ENCODE measurements at regions not wholly inside any gene's neighbourhood (a gene's known extent, or its start where the extent isn't known, plus 50 kb on each side); places are given as distances from the start of the nearest gene placed in this dataset.

GRCh38 chr1:221069986-221070385, 190.7 kb downstream of the HLX start:
- DNase-seq (ENCODE audit: low spot score) = no peak

- no peak for DNase-seq (ENCODE audit: low spot score)
Measured at GRCh38 chr1:221071777-221072176, 192.5 kb downstream of the HLX start.

- no peak for DNase-seq (ENCODE audit: low spot score)
Measured at GRCh38 chr1:221072214-221072613, 193.0 kb downstream of the HLX start.

GRCh38 chr1:221074332-221074731, 195.1 kb downstream of the HLX start:
- DNase-seq (ENCODE audit: low spot score) = no peak

- DNase-seq (ENCODE audit: low spot score) = no peak
Measured at GRCh38 chr1:221075911-221076310, 196.7 kb downstream of the HLX start.

GRCh38 chr1:221076391-221076811, 197.2 kb downstream of the HLX start:
- no peak for DNase-seq (ENCODE audit: low spot score)

GRCh38 chr1:221078260-221078965, 199.2 kb downstream of the HLX start:
- no peak for DNase-seq (ENCODE audit: low spot score)

GRCh38 chr1:221083902-221084301, 204.7 kb downstream of the HLX start:
- DNase-seq (ENCODE audit: low spot score) = no peak

- DNase-seq (ENCODE audit: low spot score) = no peak
Measured at GRCh38 chr1:221084681-221085080, 205.4 kb downstream of the HLX start.

GRCh38 chr1:221085701-221086375, 206.6 kb downstream of the HLX start:
- no peak for DNase-seq (ENCODE audit: low spot score)

GRCh38 chr1:221087919-221088318, 208.7 kb downstream of the HLX start:
- DNase-seq (ENCODE audit: low spot score) = no peak

- peak; percentile 8 for DNase-seq (ENCODE audit: low spot score)
Measured at GRCh38 chr1:221089273-221089672, 210.0 kb downstream of the HLX start.

GRCh38 chr1:221089803-221090202, 210.6 kb downstream of the HLX start:
- no peak for DNase-seq (ENCODE audit: low spot score)

GRCh38 chr1:221093903-221094791, 214.9 kb downstream of the HLX start:
- no peak for DNase-seq (ENCODE audit: low spot score)

GRCh38 chr1:221097479-221098281, 218.4 kb downstream of the HLX start:
- no peak for DNase-seq (ENCODE audit: low spot score)

- peak; percentile 4 for DNase-seq (ENCODE audit: low spot score)
Measured at GRCh38 chr1:221098471-221099405, 219.5 kb downstream of the HLX start.

- DNase-seq (ENCODE audit: low spot score) = no peak
Measured at GRCh38 chr1:221099747-221100595, 220.7 kb downstream of the HLX start.

- DNase-seq (ENCODE audit: low spot score) = peak; percentile 63
Measured at GRCh38 chr1:221100611-221101010, 221.4 kb downstream of the HLX start.

- DNase-seq (ENCODE audit: low spot score) = no peak
Measured at GRCh38 chr1:221101807-221102605, 222.8 kb downstream of the HLX start.

All from kidney capillary endothelial cell (primary cell).